ENCODE measurements at regions not wholly inside any gene's neighbourhood (a gene's known extent, or its start where the extent isn't known, plus 50 kb on each side); places are given as distances from the start of the nearest gene placed in this dataset.

- no peak for TF ChIP-seq REST (IDR thresholded peaks at IDR 0.05; ENCODE audit: low read depth, low read length)
- no peak for TF ChIP-seq POLR2AphosphoS2 (IDR thresholded peaks at IDR 0.05; ENCODE audit: low read depth, low read length)
Observed at GRCh38 chr10:121027371-121027770, 176.2 kb downstream of the WDR11 start.

Data from GM12878 (cell line).